ENCODE measurements at regions not wholly inside any gene's neighbourhood (a gene's known extent, or its start where the extent isn't known, plus 50 kb on each side); places are given as distances from the start of the nearest gene placed in this dataset.

DNA sequence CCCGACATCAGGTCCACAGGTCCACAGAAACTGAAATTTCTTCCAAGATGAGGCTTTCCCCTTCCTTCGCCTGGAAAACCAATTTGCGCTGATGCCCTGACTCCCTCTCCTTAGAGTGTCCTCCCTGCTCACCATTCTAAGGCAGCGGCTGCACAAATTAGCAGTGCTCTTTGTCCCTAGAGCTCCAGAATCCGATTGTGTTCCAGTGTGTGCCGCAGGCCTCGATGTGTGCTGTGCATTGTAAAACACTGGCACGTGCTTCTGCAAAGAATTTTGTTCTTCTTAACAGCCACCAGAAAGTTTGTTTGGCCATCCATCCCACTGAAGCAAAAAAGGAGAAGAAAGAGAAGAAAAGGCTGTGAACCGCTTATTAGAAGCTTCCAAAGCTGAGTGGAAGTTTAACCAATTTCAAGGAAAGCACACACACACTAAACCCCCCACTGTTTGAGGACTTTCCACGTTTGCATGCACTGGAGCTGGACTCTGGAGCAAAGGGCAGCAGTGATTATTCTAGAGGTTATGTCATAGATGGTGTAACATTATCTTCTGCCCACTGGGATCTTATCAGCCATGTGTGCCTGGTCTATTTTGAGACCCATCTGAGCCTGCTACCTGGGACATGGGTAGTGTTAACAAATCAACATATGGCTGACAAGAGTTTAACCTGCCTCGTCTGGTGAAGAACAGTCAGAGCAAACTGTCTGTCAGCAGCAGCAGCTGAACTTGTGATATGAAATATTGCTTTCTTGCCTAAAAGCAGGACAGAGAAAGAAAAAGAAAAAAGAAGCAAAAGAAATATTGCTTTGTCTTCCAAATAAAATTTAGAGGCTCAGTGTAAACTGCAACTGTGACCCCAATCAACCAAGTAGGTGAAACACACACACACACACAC is 64.9 kb upstream of the RREB1 start:
- DNase-seq (ENCODE audit: low read depth) = no peak
- H3K4me3 ChIP-seq (ENCODE audit: low read depth, low read length) = no peak overlapping the region
- TF ChIP-seq, protein P1, sequence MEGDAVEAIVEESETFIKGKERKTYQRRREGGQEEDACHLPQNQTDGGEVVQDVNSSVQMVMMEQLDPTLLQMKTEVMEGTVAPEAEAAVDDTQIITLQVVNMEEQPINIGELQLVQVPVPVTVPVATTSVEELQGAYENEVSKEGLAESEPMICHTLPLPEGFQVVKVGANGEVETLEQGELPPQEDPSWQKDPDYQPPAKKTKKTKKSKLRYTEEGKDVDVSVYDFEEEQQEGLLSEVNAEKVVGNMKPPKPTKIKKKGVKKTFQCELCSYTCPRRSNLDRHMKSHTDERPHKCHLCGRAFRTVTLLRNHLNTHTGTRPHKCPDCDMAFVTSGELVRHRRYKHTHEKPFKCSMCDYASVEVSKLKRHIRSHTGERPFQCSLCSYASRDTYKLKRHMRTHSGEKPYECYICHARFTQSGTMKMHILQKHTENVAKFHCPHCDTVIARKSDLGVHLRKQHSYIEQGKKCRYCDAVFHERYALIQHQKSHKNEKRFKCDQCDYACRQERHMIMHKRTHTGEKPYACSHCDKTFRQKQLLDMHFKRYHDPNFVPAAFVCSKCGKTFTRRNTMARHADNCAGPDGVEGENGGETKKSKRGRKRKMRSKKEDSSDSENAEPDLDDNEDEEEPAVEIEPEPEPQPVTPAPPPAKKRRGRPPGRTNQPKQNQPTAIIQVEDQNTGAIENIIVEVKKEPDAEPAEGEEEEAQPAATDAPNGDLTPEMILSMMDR (IDR thresholded peaks at IDR 0.05; ENCODE audit: control insufficient read depth, extremely low read depth, insufficient read depth) = no peak

DNA sequence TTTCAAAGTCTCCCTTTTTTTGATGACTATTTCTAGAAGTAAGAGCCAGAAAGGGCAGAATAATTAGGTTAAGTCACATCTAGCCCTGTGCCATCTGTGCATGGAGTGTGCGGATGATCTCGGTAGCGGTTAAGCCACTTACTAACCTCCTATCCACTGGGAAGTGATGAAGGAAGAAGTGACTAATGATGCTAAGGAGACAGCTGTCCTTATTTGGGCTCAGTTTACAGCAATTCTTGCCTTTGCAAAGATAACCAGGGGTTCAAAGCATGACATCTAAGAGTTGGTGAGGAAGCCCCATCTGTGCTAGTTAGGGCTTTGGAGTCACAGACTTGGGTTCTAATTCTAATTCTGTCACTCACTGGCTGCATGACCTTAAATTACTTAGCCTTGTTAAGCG is 62.4 kb upstream of the RREB1 start:
- DNase-seq (ENCODE audit: low read depth) = no peak
- TF ChIP-seq, protein P1 (IDR thresholded peaks at IDR 0.05; ENCODE audit: control insufficient read depth, extremely low read depth, insufficient read depth) = no peak
- no peak overlapping the region for H3K4me3 ChIP-seq (ENCODE audit: low read depth, low read length)

DNA sequence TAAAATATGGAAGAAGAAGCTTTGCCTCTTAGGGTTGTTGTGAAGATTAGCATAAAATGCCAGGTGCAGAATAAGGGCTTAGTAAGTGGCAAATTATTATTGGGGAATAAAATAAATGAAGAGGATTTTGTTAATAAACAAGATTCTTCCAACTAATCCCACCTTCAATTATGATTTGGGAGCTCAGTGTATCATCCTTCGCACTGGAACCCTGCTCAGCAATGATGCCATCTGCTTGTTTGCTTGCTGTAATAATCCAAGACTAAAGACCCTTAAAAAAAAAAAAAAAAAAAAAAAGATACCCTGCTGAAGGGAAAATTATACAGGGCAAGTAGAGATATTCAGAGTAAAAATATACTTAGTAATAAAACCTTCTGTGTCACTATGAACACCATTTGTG is 62.0 kb upstream of the RREB1 start:
- TF ChIP-seq, protein P1 (IDR thresholded peaks at IDR 0.05; ENCODE audit: control insufficient read depth, extremely low read depth, insufficient read depth) = no peak
- no peak overlapping the region for H3K4me3 ChIP-seq (ENCODE audit: low read depth, low read length)
- no peak for DNase-seq (ENCODE audit: low read depth)

DNA sequence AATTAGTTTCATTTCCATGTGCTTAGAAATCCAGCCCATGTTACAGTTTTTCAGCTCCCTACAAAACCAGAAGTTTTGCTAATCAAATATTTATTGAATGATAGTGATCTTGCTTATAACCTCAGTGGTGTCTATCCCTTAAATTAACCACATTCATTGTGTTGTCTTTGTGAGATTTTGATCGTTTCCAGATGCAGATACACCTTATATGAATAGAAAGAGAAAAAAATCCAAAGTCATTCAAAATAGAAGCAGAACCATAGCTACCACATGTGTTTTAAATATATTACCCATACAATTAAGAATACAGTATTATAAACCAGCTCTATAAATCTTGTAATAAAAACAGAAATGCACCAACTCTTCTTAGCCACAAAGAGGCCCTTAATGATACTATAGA is 60.6 kb upstream of the RREB1 start:
- DNase-seq (ENCODE audit: low read depth) = peak; percentile 51
- H3K4me3 ChIP-seq (ENCODE audit: low read depth, low read length) = peak overlapping the region; percentile 21; the same call in 1 of the 2 replicates
- TF ChIP-seq, protein P1 (IDR thresholded peaks at IDR 0.05; ENCODE audit: control insufficient read depth, extremely low read depth, insufficient read depth) = no peak

DNA sequence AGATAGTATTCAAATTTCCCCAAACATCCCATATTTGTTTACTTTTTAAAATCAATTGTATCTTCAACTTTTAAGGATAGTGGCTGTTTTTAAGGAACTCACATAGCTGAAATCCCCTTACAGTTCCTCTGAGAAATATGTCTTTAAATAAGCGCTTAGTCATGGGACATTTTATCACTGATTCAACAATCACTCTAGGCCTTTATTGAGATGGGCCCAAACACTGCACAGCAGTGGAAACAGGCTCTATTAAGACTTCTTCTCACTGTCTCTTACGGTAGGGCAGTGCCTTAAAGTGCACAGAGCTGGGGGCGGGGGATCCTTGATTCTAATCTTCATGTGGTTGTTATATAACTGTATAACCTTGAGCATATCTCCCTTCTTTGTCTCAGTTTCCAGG is 59.8 kb upstream of the RREB1 start:
- no peak for DNase-seq (ENCODE audit: low read depth)
- no peak overlapping the region for H3K4me3 ChIP-seq (ENCODE audit: low read depth, low read length)
- TF ChIP-seq, protein P1 (IDR thresholded peaks at IDR 0.05; ENCODE audit: control insufficient read depth, extremely low read depth, insufficient read depth) = no peak

DNA sequence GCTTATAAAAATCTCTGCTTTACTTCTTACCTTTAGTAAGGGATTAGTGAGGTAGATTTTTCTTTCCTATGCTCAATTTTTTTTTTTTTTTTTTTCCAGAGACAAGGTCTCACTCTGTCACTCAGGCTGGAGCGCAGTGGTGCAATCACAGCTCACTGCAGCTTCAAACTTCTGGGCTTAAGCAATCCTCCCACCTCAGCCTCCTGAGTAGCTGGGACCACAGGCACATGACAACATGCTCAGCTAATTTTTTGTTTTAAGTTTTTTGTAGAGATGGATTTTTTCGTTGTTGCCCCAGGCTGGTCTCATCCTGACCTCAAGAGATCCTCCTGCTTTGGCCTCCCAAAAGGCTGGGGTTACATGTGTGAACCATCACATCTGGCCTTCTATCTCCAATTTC is 58.9 kb upstream of the RREB1 start:
- TF ChIP-seq, protein P1 (IDR thresholded peaks at IDR 0.05; ENCODE audit: control insufficient read depth, extremely low read depth, insufficient read depth) = no peak
- DNase-seq (ENCODE audit: low read depth) = no peak

DNA sequence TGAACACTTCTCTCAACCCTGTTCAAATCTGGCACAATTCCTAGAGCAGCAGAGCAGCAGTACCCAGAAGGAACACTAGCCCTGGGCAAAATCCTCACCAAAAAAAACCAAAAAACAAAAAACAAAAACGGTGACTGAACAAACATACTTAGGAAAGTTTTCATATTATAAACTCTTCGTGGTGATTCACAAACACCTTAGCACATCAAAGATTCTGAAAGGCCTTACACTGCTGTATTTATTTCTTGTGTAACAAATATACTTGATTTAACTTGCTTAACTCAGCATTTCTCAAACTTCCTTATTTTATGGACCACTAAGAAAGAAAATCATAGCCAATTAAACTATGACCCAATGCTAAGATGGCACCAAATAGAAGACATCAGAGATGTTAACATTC is 57.8 kb upstream of the RREB1 start:
- TF ChIP-seq, protein P1 (IDR thresholded peaks at IDR 0.05; ENCODE audit: control insufficient read depth, extremely low read depth, insufficient read depth) = no peak
- no peak for DNase-seq (ENCODE audit: low read depth)
- no peak overlapping the region for H3K4me3 ChIP-seq (ENCODE audit: low read depth, low read length)

More for the DNA sequence above, 58.9 kb upstream of the RREB1 start:
- no peak overlapping the region for H3K4me3 ChIP-seq (ENCODE audit: low read depth, low read length)

Data from LNCaP clone FGC (cell line).